GM23248 (cell line): ENCODE measurements at regions not wholly inside any gene's neighbourhood (a gene's known extent, or its start where the extent isn't known, plus 50 kb on each side); places are given as distances from the start of the nearest gene placed in this dataset.
A peak's percentile ranks its signal among the peaks of the same experiment; 100 is the strongest.

Experiments
- DNase-seq: peaks from one replicate; pipeline ENCODE4 v3.0.0-alpha.2; 2015
- H2AFZ ChIP-seq: fragments of 200-600 bp; sonication (generic); 2 replicates; pipeline ENCODE4 v1.6.1; 2016; ENCODE audit warnings: antibody characterized with exemption
- H3F3A ChIP-seq: fragments of 200-600 bp; sonication (generic); 2 replicates; pipeline ENCODE4 v1.6.1; 2016; ENCODE audit warnings: mild to moderate bottlenecking, antibody characterized with exemption, mixed run types; ENCODE audit not compliant: insufficient read depth
- H3K27ac ChIP-seq: fragments of 200-600 bp; sonication (generic); 2 replicates; pipeline ENCODE4 v1.5.1; 2016; ENCODE audit warnings: mild to moderate bottlenecking
- H3K27me3 ChIP-seq: fragments of 200-600 bp; sonication (generic); replicated peaks from 2 replicates; pipeline ENCODE4 v1.6.1; 2016; ENCODE audit warnings: mild to moderate bottlenecking; ENCODE audit not compliant: insufficient read depth
- H3K36me3 ChIP-seq: fragments of 200-600 bp; sonication (generic); 2 replicates; pipeline ENCODE4 v1.6.1; 2016; ENCODE audit warnings: low read depth, mild to moderate bottlenecking
- H3K4me1 ChIP-seq: fragments of 200-600 bp; sonication (generic); 2 replicates; pipeline ENCODE4 v1.6.1; 2016; ENCODE audit warnings: mild to moderate bottlenecking; ENCODE audit not compliant: insufficient read depth
- H3K4me2 ChIP-seq: fragments of 200-600 bp; sonication (generic); one replicate; pipeline ENCODE4 v1.6.1; 2016; ENCODE audit warnings: mild to moderate bottlenecking; ENCODE audit not compliant: unreplicated experiment
- H3K4me3 ChIP-seq: fragments of 200-600 bp; sonication (generic); 2 replicates; pipeline ENCODE4 v1.5.1; 2016; ENCODE audit warnings: mild to moderate bottlenecking
- H3K79me2 ChIP-seq: fragments of 200-600 bp; sonication (generic); 2 replicates; pipeline ENCODE4 v1.6.1; 2016; ENCODE audit warnings: mild to moderate bottlenecking; ENCODE audit not compliant: insufficient read depth
- H3K9ac ChIP-seq: fragments of 200-600 bp; sonication (generic); 2 replicates; pipeline ENCODE4 v1.6.1; 2016; ENCODE audit warnings: mild to moderate bottlenecking
- H3K9me2 ChIP-seq: fragments of 200-600 bp; sonication (generic); 2 replicates; pipeline ENCODE4 v1.6.1; 2016; ENCODE audit warnings: mixed run types, mild to moderate bottlenecking, moderate library complexity; ENCODE audit not compliant: insufficient read depth
- H3K9me3 ChIP-seq: fragments of 200-600 bp; sonication (generic); one replicate; pipeline ENCODE4 v1.6.1; 2017; ENCODE audit warnings: low read depth
- H4K20me1 ChIP-seq: fragments of 200-600 bp; sonication (generic); 2 replicates; pipeline ENCODE4 v1.6.0; 2016; ENCODE audit not compliant: insufficient read depth
- EZH2 ChIP-seq: fragments of 200-600 bp; sonication (generic); IDR thresholded peaks from 2 replicates; pipeline ENCODE4 v1.6.1; 2018; ENCODE audit warnings: antibody characterized with exemption, mild to moderate bottlenecking; ENCODE audit not compliant: insufficient read depth, poor library complexity, severe bottlenecking
- EZH2phosphoT487 ChIP-seq: fragments of 200-600 bp; sonication (generic); IDR thresholded peaks from 2 replicates; pipeline ENCODE4 v1.6.1; 2018; ENCODE audit warnings: antibody characterized with exemption, moderate library complexity, mild to moderate bottlenecking, low read depth; ENCODE audit not compliant: insufficient read depth
- WGBS, 2 experiments: methylation state at CpG; one replicate each; pipeline ENCODE4 v1.1.6; 2015 to 2017; ENCODE audit warnings: low lambda C conversion rate in 2 of 2, low coverage in 1 of 2; ENCODE audit errors: missing lambda C conversion rate in 2 of 2; 5-methylcytosine and 5-hydroxymethylcytosine counted together
- in situ Hi-C: fragments of 300-500 bp; cut with MboI; formaldehyde crosslinking; loops from 2 replicates; pipeline ENCODE4 v1.15.0; 2020

- Histone ChIP-seq H4K20me1 (no peaks in the 10 kb centered on the region), H3F3A (no peaks in the 10 kb centered on the region)
- DNase-seq: no peak
These were observed 143.7 kb downstream of the LRRC70 start for GRCh38 chr5:62722360-62722759.

GRCh38 chr5:62720031-62720441 is 141.4 kb downstream of the LRRC70 start:
- no peaks in the 10 kb centered on the region for H3K4me1 ChIP-seq
- no peak overlapping the region for H2AFZ ChIP-seq
- 19 to 20% methylated on average over 7 of the region's 7 CpGs for WGBS, 2 experiments
- no peaks in the 10 kb centered on the region for H3K36me3 ChIP-seq
- H4K20me1 ChIP-seq: no peaks in the 10 kb centered on the region
- TF ChIP-seq EZH2 (no peak), EZH2phosphoT487 (no peak)
- H3K9ac ChIP-seq: no peak overlapping the region
- peaks cover 10% of the 10 kb centered on the region; the same call in 1 of the 2 replicates for H3K27me3 ChIP-seq
- H3K4me2 ChIP-seq: no peak overlapping the region
- no peaks in the 10 kb centered on the region for H3K9me3 ChIP-seq
- no peaks in the 10 kb centered on the region for H3K79me2 ChIP-seq
- no peaks in the 10 kb centered on the region for H3F3A ChIP-seq
- H3K4me3 ChIP-seq: no peak overlapping the region
- in situ Hi-C loops: no loop called here
- no peak overlapping the region for H3K27ac ChIP-seq
- H3K9me2 ChIP-seq: no peaks in the 10 kb centered on the region
- peak; percentile 55 for DNase-seq

More at GRCh38 chr5:62722360-62722759, 143.7 kb downstream of the LRRC70 start:
- Histone ChIP-seq H3K79me2 (no peaks in the 10 kb centered on the region), H3K4me2 (no peak overlapping the region), H3K27me3 (peaks cover 7% of the 10 kb centered on the region; the same call in 1 of the 2 replicates), H3K9me2 (no peaks in the 10 kb centered on the region), H3K4me3 (no peak overlapping the region), H3K36me3 (no peaks in the 10 kb centered on the region), H3K9me3 (no peaks in the 10 kb centered on the region), H3K27ac (no peak overlapping the region), H3K4me1 (no peaks in the 10 kb centered on the region), H2AFZ (no peak overlapping the region), H3K9ac (no peak overlapping the region)
- in situ Hi-C loops: no loop called here
- no peak for TF ChIP-seq EZH2phosphoT487
- no peak for TF ChIP-seq EZH2
- 51 to 56% methylated on average over 9 of the region's 9 CpGs for WGBS, 2 experiments

GRCh38 chr5:62719061-62719720 is 140.6 kb downstream of the LRRC70 start:
- H3K4me2 ChIP-seq: no peak overlapping the region
- no peaks in the 10 kb centered on the region for H3K9me3 ChIP-seq
- H3K9ac ChIP-seq: no peak overlapping the region
- DNase-seq: no peak
- 0 out of 2 replicates have a peak overlapping the region, but pooled peaks have one; percentile 24 for H2AFZ ChIP-seq
- H3K79me2 ChIP-seq: no peaks in the 10 kb centered on the region
- H3K27me3 ChIP-seq: peaks cover 10% of the 10 kb centered on the region; the same call in 1 of the 2 replicates
- H3K4me3 ChIP-seq: no peak overlapping the region
- in situ Hi-C loops: no loop called here
- H3K36me3 ChIP-seq: no peaks in the 10 kb centered on the region
- H3K9me2 ChIP-seq: no peaks in the 10 kb centered on the region
- no peaks in the 10 kb centered on the region for H4K20me1 ChIP-seq
- TF ChIP-seq EZH2phosphoT487 (no peak), EZH2 (no peak)
- no peak overlapping the region for H3K27ac ChIP-seq
- 31 to 35% methylated on average over 9 of the region's 9 CpGs for whole genome bisulfite sequencing, 2 experiments
- no peaks in the 10 kb centered on the region for H3F3A ChIP-seq
- H3K4me1 ChIP-seq: no peaks in the 10 kb centered on the region

DNA sequence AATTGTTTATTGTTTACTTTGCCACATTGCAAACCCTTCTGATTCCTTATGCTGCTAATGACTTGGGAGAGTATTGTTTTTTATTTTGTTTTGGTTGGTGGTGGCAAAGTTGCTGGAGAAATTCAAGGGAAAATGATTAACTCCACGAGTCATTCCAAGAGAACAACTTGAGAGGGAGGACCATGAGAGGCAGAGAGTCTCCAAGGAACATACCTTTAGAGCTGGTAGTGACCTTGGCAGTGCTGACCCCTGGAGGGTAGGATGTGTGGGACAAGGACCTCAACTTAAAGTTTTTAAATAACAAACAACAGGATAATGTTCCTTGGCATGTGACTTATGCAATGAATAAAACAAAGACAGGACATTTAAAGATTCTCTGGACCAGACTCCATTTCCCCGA is 139.7 kb downstream of the LRRC70 start:
- TF ChIP-seq EZH2: no peak
- no peak for TF ChIP-seq EZH2phosphoT487
- peaks cover 10% of the 10 kb centered on the region; the same call in 1 of the 2 replicates for H3K27me3 ChIP-seq
- no peaks in the 10 kb centered on the region for H3K9me3 ChIP-seq
- no peak overlapping the region for H3K4me2 ChIP-seq
- no peak overlapping the region for H3K9ac ChIP-seq
- in situ Hi-C loops: no loop called here
- H4K20me1 ChIP-seq: no peaks in the 10 kb centered on the region
- no peaks in the 10 kb centered on the region for H3K4me1 ChIP-seq
- no peak overlapping the region for H2AFZ ChIP-seq
- H3K36me3 ChIP-seq: no peaks in the 10 kb centered on the region
- no peak for DNase-seq
- 21% methylated on average over 2 of the region's 2 CpGs for WGBS, 2 experiments
- H3K27ac ChIP-seq: no peak overlapping the region
- H3K4me3 ChIP-seq: no peak overlapping the region
- H3K9me2 ChIP-seq: no peaks in the 10 kb centered on the region
- no peaks in the 10 kb centered on the region for H3K79me2 ChIP-seq
- H3F3A ChIP-seq: no peaks in the 10 kb centered on the region
